Neutrophil (primary cell): ENCODE measurements at regions not wholly inside any gene's neighbourhood (a gene's known extent, or its start where the extent isn't known, plus 50 kb on each side); places are given as distances from the start of the nearest gene placed in this dataset.
"Not testable (repeated sequence)": the region's sequence is repeated elsewhere in the genome, so short reads cannot be mapped to it uniquely, and the experiment has no call there.

Source experiments
- H3K27ac ChIP-seq: fragments of 200-600 bp; sonication (generic); 2 replicates; pipeline ENCODE4 v1.5.1; 2016; ENCODE audit warnings: mild to moderate bottlenecking, moderate library complexity
- H3K27me3 ChIP-seq: fragments of 200-600 bp; sonication (generic); 2 replicates; pipeline ENCODE4 v1.6.0; 2016; ENCODE audit warnings: mild to moderate bottlenecking
- H3K36me3 ChIP-seq: fragments of 200-600 bp; sonication (generic); 2 replicates; pipeline ENCODE4 v1.5.1; 2017
- H3K4me1 ChIP-seq, 2 experiments: fragments of 200-600 bp in 1 of 2; sonication (generic) in 1 of 2; 1 replicate in 1 of 2; 2 replicates in 1 of 2; pipeline versions ENCODE4 v1.5.1 to v1.6.1; 2013 to 2016; ENCODE audit warnings: low read depth in 1 of 2, low read length in 1 of 2, mild to moderate bottlenecking in 1 of 2, moderate library complexity in 1 of 2; ENCODE audit not compliant: control insufficient read depth in 1 of 2, insufficient read depth in 1 of 2
- H3K4me3 ChIP-seq, 2 experiments: fragments of 200-600 bp in 1 of 2; sonication (generic) in 1 of 2; 1 replicate in 1 of 2; 2 replicates in 1 of 2; pipeline ENCODE4 v1.5.1; 2013 to 2016; ENCODE audit warnings: low read depth in 1 of 2, low read length in 1 of 2, mild to moderate bottlenecking in 1 of 2, moderate library complexity in 1 of 2
- H3K9me3 ChIP-seq: fragments of 200-600 bp; sonication (generic); 2 replicates; pipeline ENCODE4 v1.5.1; 2016
- CTCF ChIP-seq: fragments of 200-600 bp; sonication (generic); IDR thresholded peaks from 2 replicates; pipeline ENCODE4 v1.5.1; 2016; ENCODE audit warnings: antibody characterized with exemption

GRCh38 chr5:39934830-39935229, 510.1 kb upstream of the DAB2 start:
- no peaks in the 10 kb centered on the region for H3K27me3 ChIP-seq
- H3K4me1 ChIP-seq: no peaks in the 10 kb centered on the region
- no peak overlapping the region for H3K4me3 ChIP-seq
- no peak overlapping the region for H3K27ac ChIP-seq
- no peak for TF ChIP-seq CTCF
- no peaks in the 10 kb centered on the region for H3K36me3 ChIP-seq
- H3K9me3 ChIP-seq: no peaks in the 10 kb centered on the region

GRCh38 chr5:39933061-39933460, 508.3 kb upstream of the DAB2 start:
- no peaks in the 10 kb centered on the region for H3K9me3 ChIP-seq
- H3K4me1 ChIP-seq: no peaks in the 10 kb centered on the region
- H3K4me3 ChIP-seq: no peak overlapping the region
- H3K36me3 ChIP-seq: no peaks in the 10 kb centered on the region
- H3K27me3 ChIP-seq: no peaks in the 10 kb centered on the region
- no peak for TF ChIP-seq CTCF
- no peak overlapping the region for H3K27ac ChIP-seq

- no peaks in the 10 kb centered on the region for H3K36me3 ChIP-seq
- no peaks in the 10 kb centered on the region for H3K4me1 ChIP-seq
- no peaks in the 10 kb centered on the region for H3K9me3 ChIP-seq
- H3K27me3 ChIP-seq: no peaks in the 10 kb centered on the region
- H3K4me3 ChIP-seq: no peak overlapping the region
- no peak for TF ChIP-seq CTCF
- H3K27ac ChIP-seq: no peak overlapping the region
These were observed 503.9 kb upstream of the DAB2 start for GRCh38 chr5:39928709-39929108.

GRCh38 chr5:39919876-39920275, 495.1 kb upstream of the DAB2 start:
- H3K27me3 ChIP-seq: no peaks in the 10 kb centered on the region
- no peaks in the 10 kb centered on the region for H3K36me3 ChIP-seq
- no peak overlapping the region for H3K27ac ChIP-seq
- TF ChIP-seq CTCF: no peak
- peaks cover 0 to 6% of the 10 kb centered on the region in 2 experiments for H3K4me1 ChIP-seq
- no peak overlapping the region for H3K4me3 ChIP-seq
- H3K9me3 ChIP-seq: no peaks in the 10 kb centered on the region

- no peak for TF ChIP-seq CTCF
- Histone ChIP-seq H3K27ac (no peak overlapping the region), H3K4me3 (no peak overlapping the region), H3K9me3 (no peaks in the 10 kb centered on the region), H3K36me3 (no peaks in the 10 kb centered on the region), H3K27me3 (no peaks in the 10 kb centered on the region), H3K4me1 (no peaks in the 10 kb centered on the region)
These were observed 488.1 kb upstream of the DAB2 start for GRCh38 chr5:39912906-39913305.

GRCh38 chr5:39907267-39907951, 482.6 kb upstream of the DAB2 start:
- H3K27me3 ChIP-seq, H3K27ac ChIP-seq, H3K9me3 ChIP-seq, H3K4me3 ChIP-seq, H3K4me1 ChIP-seq, H3K36me3 ChIP-seq: not testable (repeated sequence)
